ENCODE measurements at regions not wholly inside any gene's neighbourhood (a gene's known extent, or its start where the extent isn't known, plus 50 kb on each side); places are given as distances from the start of the nearest gene placed in this dataset.

- no peak for DNase-seq
Measured at GRCh38 chr1:5369223-5369622, 623.0 kb downstream of the NPHP4 start.

- DNase-seq = no peak
Measured at GRCh38 chr1:5368201-5368600, 624.0 kb downstream of the NPHP4 start.

GRCh38 chr1:5367306-5367705, 624.9 kb downstream of the NPHP4 start:
- no peak for DNase-seq

- DNase-seq = no peak
Measured at GRCh38 chr1:5365751-5366150, 626.5 kb downstream of the NPHP4 start.

- no peak for DNase-seq
Measured at GRCh38 chr1:5364591-5364990, 627.6 kb downstream of the NPHP4 start.

GRCh38 chr1:5354681-5355080, 637.5 kb downstream of the NPHP4 start:
- no peak for DNase-seq

- DNase-seq = no peak
Measured at GRCh38 chr1:5351366-5351765, 640.9 kb downstream of the NPHP4 start.

GRCh38 chr1:5349526-5349925, 642.7 kb downstream of the NPHP4 start:
- DNase-seq = no peak

- no peak for DNase-seq
Measured at GRCh38 chr1:5348732-5349465, 643.3 kb downstream of the NPHP4 start.

- DNase-seq = no peak
Measured at GRCh38 chr1:5347726-5348125, 644.5 kb downstream of the NPHP4 start.

GRCh38 chr1:5345556-5345955, 646.7 kb downstream of the NPHP4 start:
- no peak for DNase-seq

- no peak for DNase-seq
Measured at GRCh38 chr1:5343256-5344020, 648.8 kb downstream of the NPHP4 start.

GRCh38 chr1:5342830-5343229, 649.4 kb downstream of the NPHP4 start:
- no peak for DNase-seq

- no peak for DNase-seq
Measured at GRCh38 chr1:5342172-5342571, 650.1 kb downstream of the NPHP4 start.

GRCh38 chr1:5341471-5341870, 650.8 kb downstream of the NPHP4 start:
- DNase-seq = no peak

GRCh38 chr1:5340560-5341130, 651.6 kb downstream of the NPHP4 start:
- no peak for DNase-seq

- DNase-seq = no peak
Measured at GRCh38 chr1:5338466-5338865, 653.8 kb downstream of the NPHP4 start.

GRCh38 chr1:5333291-5333690, 658.9 kb downstream of the NPHP4 start:
- DNase-seq = no peak

- DNase-seq = no peak
Measured at GRCh38 chr1:5331101-5331500, 661.1 kb downstream of the NPHP4 start.

GRCh38 chr1:5329068-5329739, 663.0 kb downstream of the NPHP4 start:
- no peak for DNase-seq

- no peak for DNase-seq
Measured at GRCh38 chr1:5324883-5325282, 667.3 kb downstream of the NPHP4 start.

- no peak for DNase-seq
Measured at GRCh38 chr1:5318143-5318816, 663.9 kb downstream of the AJAP1 start.

- no peak for DNase-seq
Measured at GRCh38 chr1:5317391-5317790, 663.0 kb downstream of the AJAP1 start.
